Suprapubic skin (tissue), 3 donors: ENCODE measurements at regions not wholly inside any gene's neighbourhood (a gene's known extent, or its start where the extent isn't known, plus 50 kb on each side); places are given as distances from the start of the nearest gene placed in this dataset.

ENCODE experiments used
- POLR2AphosphoS5 ChIP-seq, 3 donors: sonication (generic); formaldehyde crosslinking; IDR thresholded peaks; one replicate each; pipeline ENCODE4 v1.6.1; 2017; ENCODE audit warnings: antibody characterized with exemption in 3 of 3
- TF ChIP-seq, protein P1 (sequence below), 2 donors: fragments of 200-600 bp in 1 of 2; fragments of 450-650 bp in 1 of 2; sonication (generic) in 1 of 2; IDR thresholded peaks; one replicate each; pipeline ENCODE4 v1.5.1; 2016 to 2019; ENCODE audit warnings: antibody characterized with exemption in 2 of 2, mild to moderate bottlenecking in 1 of 2, moderate library complexity in 1 of 2

- no peak for TF ChIP-seq POLR2AphosphoS5 (IDR thresholded peaks at IDR 0.05)
- TF ChIP-seq, protein P1, sequence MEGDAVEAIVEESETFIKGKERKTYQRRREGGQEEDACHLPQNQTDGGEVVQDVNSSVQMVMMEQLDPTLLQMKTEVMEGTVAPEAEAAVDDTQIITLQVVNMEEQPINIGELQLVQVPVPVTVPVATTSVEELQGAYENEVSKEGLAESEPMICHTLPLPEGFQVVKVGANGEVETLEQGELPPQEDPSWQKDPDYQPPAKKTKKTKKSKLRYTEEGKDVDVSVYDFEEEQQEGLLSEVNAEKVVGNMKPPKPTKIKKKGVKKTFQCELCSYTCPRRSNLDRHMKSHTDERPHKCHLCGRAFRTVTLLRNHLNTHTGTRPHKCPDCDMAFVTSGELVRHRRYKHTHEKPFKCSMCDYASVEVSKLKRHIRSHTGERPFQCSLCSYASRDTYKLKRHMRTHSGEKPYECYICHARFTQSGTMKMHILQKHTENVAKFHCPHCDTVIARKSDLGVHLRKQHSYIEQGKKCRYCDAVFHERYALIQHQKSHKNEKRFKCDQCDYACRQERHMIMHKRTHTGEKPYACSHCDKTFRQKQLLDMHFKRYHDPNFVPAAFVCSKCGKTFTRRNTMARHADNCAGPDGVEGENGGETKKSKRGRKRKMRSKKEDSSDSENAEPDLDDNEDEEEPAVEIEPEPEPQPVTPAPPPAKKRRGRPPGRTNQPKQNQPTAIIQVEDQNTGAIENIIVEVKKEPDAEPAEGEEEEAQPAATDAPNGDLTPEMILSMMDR (IDR thresholded peaks at IDR 0.05) = no peak
Measured at GRCh38 chr7:47071866-47072265, 510.0 kb downstream of the TNS3 start.
